ENCODE measurements at regions not wholly inside any gene's neighbourhood (a gene's known extent, or its start where the extent isn't known, plus 50 kb on each side); places are given as distances from the start of the nearest gene placed in this dataset.

DNA sequence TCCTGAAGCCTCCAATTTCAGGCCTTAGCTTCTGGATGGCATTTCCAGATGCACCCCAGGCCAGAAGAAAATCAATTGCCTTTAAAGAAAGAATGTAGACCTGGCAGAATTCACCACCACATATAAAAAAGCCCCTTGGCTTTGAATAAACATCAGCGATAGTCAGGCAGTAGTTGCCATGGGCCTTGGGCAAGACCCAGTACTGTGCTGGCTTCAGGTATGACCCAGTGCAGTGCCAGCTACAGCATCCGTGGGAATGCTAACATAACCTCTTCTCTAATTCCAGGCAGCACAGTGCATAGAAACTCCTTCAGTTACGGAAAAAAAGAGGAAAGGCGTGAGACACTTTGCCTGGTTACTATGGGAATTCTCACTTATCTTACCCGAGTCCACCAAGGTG, 539.6 kb upstream of the LRRTM4 start:
- no peak overlapping the region for H3K4me3 ChIP-seq
- H3K27ac ChIP-seq: no peak overlapping the region
- TF ChIP-seq POLR2A (IDR thresholded peaks at IDR 0.05): no peak
- TF ChIP-seq, protein P1, sequence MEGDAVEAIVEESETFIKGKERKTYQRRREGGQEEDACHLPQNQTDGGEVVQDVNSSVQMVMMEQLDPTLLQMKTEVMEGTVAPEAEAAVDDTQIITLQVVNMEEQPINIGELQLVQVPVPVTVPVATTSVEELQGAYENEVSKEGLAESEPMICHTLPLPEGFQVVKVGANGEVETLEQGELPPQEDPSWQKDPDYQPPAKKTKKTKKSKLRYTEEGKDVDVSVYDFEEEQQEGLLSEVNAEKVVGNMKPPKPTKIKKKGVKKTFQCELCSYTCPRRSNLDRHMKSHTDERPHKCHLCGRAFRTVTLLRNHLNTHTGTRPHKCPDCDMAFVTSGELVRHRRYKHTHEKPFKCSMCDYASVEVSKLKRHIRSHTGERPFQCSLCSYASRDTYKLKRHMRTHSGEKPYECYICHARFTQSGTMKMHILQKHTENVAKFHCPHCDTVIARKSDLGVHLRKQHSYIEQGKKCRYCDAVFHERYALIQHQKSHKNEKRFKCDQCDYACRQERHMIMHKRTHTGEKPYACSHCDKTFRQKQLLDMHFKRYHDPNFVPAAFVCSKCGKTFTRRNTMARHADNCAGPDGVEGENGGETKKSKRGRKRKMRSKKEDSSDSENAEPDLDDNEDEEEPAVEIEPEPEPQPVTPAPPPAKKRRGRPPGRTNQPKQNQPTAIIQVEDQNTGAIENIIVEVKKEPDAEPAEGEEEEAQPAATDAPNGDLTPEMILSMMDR (IDR thresholded peaks at IDR 0.05): no peak
- DNase-seq: no peak
- H3K36me3 ChIP-seq: no peaks in the 10 kb centered on the region
- no peaks in the 10 kb centered on the region for H3K9me3 ChIP-seq
- H3K4me1 ChIP-seq: no peaks in the 10 kb centered on the region
- H3K27me3 ChIP-seq: no peaks in the 10 kb centered on the region

DNA sequence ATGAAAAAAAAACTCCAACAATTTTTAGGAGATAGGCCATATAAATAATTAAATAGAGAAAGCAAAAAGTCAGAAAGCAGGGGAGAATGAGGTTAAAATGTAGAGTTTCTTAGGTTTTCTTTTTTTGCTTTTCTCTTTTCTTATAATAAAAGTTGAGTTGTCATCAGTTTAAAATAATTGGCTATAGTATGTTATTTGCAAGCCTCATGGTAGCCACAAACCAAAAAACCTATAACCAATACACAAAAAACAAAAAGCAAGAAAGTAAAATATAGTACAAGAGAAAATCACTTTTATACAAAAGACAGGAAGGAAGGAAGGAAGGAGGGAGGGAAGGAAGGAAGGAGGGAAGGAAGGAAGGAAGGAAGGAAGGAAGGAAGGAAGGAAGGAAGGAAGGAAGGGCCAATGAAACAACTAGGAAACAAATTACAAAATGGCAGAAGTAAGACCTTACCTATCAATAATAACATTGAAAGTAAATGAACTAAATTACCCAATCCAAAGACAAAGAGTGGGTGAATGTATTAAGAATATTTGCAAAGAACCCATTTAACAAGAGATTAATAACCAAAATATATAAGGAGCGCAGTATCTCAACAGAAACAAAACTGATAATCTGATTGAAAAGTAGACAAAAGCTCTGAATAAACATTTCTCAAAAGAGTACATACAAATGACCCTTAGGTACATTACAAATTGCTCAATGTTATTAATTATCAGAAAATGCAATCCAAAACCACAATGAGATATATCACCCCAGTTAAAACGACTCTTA, 541.3 kb upstream of the LRRTM4 start:
- H3K36me3 ChIP-seq: no peaks in the 10 kb centered on the region
- H3K27ac ChIP-seq: no peak overlapping the region

DNA sequence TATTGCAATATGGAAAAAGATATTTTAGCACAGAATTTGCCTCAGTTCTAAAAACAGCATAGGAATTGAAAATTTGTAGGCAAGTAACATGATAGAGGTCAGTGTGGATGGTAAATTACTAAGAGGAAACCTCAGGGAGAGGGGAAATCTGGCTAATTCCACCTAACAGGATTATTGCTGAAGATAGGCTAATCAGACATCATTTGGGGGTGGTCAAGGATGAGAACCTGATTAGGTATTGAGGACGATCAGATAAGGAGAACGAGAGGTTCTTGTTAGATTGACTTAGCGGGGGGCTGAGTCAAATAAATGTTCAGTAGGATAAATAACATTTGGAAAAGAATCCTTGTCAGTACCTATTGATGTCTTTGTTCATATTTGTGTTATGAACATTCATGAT, 543.2 kb upstream of the LRRTM4 start:
- Histone ChIP-seq H3K9me3 (no peaks in the 10 kb centered on the region), H3K27me3 (no peaks in the 10 kb centered on the region), H3K27ac (no peak overlapping the region), H3K4me1 (no peaks in the 10 kb centered on the region), H3K36me3 (no peaks in the 10 kb centered on the region), H3K4me3 (no peak overlapping the region)
- TF ChIP-seq POLR2A (IDR thresholded peaks at IDR 0.05): no peak
- TF ChIP-seq, protein P1 (IDR thresholded peaks at IDR 0.05): no peak
- DNase-seq: no peak

More for the DNA sequence above, 541.3 kb upstream of the LRRTM4 start:
- Histone ChIP-seq H3K4me3 (no peak overlapping the region), H3K9me3 (no peaks in the 10 kb centered on the region), H3K27me3 (no peaks in the 10 kb centered on the region), H3K4me1 (no peaks in the 10 kb centered on the region)
- DNase-seq: no peak
- no peak for TF ChIP-seq POLR2A (IDR thresholded peaks at IDR 0.05)
- TF ChIP-seq, protein P1 (IDR thresholded peaks at IDR 0.05): no peak

DNA sequence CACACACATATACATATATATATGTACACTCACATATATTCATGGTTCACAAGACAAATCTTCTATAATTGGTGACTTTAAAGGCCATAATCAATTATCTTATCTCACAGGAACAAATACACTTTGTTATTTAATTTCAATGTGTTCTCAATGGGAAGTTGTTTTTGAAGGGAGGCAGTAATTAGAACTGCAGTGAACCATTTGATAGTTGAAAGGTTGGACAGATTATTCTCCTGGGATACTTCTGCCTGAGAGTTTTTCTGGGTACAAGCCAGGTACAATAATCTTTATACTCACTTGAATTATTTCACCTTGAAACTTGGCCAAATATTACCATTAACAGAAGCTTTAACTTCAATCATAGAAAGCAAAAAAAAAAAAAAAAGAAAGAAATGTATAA, 546.6 kb upstream of the LRRTM4 start:
- Histone ChIP-seq H3K27ac (no peak overlapping the region), H3K4me1 (no peaks in the 10 kb centered on the region), H3K4me3 (no peak overlapping the region), H3K27me3 (no peaks in the 10 kb centered on the region), H3K9me3 (no peaks in the 10 kb centered on the region), H3K36me3 (no peaks in the 10 kb centered on the region)
- no peak for TF ChIP-seq POLR2A (IDR thresholded peaks at IDR 0.05)
- TF ChIP-seq, protein P1 (IDR thresholded peaks at IDR 0.05): no peak
- no peak for DNase-seq

DNA sequence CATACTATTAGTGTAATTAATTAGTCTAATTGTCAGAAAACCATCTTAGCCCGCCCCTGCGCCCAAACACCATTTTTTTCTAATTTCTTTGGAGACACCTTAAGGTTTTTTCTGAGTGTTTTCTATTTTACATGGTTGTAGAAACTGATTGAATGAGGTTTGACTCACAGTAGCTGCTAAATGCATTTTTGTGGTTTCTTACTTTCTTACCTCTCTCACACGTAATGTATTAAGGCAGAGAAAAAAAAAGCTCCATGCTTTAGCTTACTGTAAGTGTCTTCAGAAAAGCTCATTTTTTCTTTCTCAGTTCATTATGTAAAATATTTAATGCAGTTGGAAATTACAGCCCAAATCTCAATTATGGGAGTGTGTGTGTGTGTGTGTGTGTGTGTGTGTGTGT, 548.5 kb upstream of the LRRTM4 start:
- Histone ChIP-seq H3K4me1 (no peaks in the 10 kb centered on the region), H3K36me3 (no peaks in the 10 kb centered on the region), H3K27ac (no peak overlapping the region), H3K9me3 (no peaks in the 10 kb centered on the region), H3K4me3 (no peak overlapping the region), H3K27me3 (no peaks in the 10 kb centered on the region)
- TF ChIP-seq, protein P1 (IDR thresholded peaks at IDR 0.05): no peak
- TF ChIP-seq POLR2A (IDR thresholded peaks at IDR 0.05): no peak
- no peak for DNase-seq
